ENCODE measurements at regions not wholly inside any gene's neighbourhood (a gene's known extent, or its start where the extent isn't known, plus 50 kb on each side); places are given as distances from the start of the nearest gene placed in this dataset.

DNA sequence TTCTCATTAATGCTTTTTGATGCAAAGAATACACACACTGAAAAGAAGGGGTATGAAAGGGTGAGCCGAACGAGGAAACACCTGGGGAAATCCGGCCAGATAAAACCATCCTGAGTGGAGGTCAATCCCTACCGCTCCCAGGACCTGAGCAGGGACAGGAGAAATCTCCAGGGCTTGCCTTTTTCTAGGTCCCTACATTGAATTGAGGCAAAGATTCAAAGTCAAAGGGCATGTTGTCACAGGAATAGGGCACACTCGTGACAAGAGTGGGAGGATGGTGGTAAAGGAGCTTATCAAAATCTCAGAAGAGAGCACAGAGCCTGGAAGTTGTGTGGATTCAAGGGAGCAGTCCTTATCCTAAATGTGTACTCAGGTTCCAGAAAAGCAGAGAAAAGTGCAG lies 61.2 kb upstream of the ACKR3 start:
- peaks cover 0 to 12% of the 10 kb centered on the region in 2 donors for H3K4me1 ChIP-seq
- peaks cover 0 to 8% of the 10 kb centered on the region in 2 donors for H3K27me3 ChIP-seq
- peak; percentile 18 for DNase-seq (ENCODE audit: low spot score)
- no peak overlapping the region for H3K27ac ChIP-seq
- H3K9me3 ChIP-seq, result no peaks in the 10 kb centered on the region
- H3K4me3 ChIP-seq, result no peak overlapping the region
- no peaks in the 10 kb centered on the region for H3K36me3 ChIP-seq
- TF ChIP-seq, protein P1, sequence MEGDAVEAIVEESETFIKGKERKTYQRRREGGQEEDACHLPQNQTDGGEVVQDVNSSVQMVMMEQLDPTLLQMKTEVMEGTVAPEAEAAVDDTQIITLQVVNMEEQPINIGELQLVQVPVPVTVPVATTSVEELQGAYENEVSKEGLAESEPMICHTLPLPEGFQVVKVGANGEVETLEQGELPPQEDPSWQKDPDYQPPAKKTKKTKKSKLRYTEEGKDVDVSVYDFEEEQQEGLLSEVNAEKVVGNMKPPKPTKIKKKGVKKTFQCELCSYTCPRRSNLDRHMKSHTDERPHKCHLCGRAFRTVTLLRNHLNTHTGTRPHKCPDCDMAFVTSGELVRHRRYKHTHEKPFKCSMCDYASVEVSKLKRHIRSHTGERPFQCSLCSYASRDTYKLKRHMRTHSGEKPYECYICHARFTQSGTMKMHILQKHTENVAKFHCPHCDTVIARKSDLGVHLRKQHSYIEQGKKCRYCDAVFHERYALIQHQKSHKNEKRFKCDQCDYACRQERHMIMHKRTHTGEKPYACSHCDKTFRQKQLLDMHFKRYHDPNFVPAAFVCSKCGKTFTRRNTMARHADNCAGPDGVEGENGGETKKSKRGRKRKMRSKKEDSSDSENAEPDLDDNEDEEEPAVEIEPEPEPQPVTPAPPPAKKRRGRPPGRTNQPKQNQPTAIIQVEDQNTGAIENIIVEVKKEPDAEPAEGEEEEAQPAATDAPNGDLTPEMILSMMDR (IDR thresholded peaks at IDR 0.05), result no peak

- peaks cover 0 to 8% of the 10 kb centered on the region in 2 donors for H3K27me3 ChIP-seq
- no peak for DNase-seq (ENCODE audit: low spot score)
- no peak overlapping the region for H3K27ac ChIP-seq
- H3K4me3 ChIP-seq, result no peak overlapping the region
- no peaks in the 10 kb centered on the region for H3K36me3 ChIP-seq
- TF ChIP-seq, protein P1 (IDR thresholded peaks at IDR 0.05), result no peak
- no peaks in the 10 kb centered on the region for H3K9me3 ChIP-seq
- peaks cover 0 to 12% of the 10 kb centered on the region in 2 donors for H3K4me1 ChIP-seq
Observed at GRCh38 chr2:236510034-236510433, 59.6 kb upstream of the ACKR3 start.

- no peak overlapping the region for H3K4me3 ChIP-seq
- peak; percentile 13 for DNase-seq (ENCODE audit: low spot score)
- peaks cover 0 to 8% of the 10 kb centered on the region in 2 donors for H3K27me3 ChIP-seq
- no peaks in the 10 kb centered on the region for H3K9me3 ChIP-seq
- TF ChIP-seq, protein P1 (IDR thresholded peaks at IDR 0.05), result no peak
- peaks cover 0 to 12% of the 10 kb centered on the region in 2 donors for H3K4me1 ChIP-seq
- no peaks in the 10 kb centered on the region for H3K36me3 ChIP-seq
- H3K27ac ChIP-seq, result no peak overlapping the region
Observed at GRCh38 chr2:236511266-236511665, 58.4 kb upstream of the ACKR3 start.

GRCh38 chr2:236512267-236512666 lies 57.4 kb upstream of the ACKR3 start:
- no peaks in the 10 kb centered on the region for H3K27me3 ChIP-seq

DNA sequence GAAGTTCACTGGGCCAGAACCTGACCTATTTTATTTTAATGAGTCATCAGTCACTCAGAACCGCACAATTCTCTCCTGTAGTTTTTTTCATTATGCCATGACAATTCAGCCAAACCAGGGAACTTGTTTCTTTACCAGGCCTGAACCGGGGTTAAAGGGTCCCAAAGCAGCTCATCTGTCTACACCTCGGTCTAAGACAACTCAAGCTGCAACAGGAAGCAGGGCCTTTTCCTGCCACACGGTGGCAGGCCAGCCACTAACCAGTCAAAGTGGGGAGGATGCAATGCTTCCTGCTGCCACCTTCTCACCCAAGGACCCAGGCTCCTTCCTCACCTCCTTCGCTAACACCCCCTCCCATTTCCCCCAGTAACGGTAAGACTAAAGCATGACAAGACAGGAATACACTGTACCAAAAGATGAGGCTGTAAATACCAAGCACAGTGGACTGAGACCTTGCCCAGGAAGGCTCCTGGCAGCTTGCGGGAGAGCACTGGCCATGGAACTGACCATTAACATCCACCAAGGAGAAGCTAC lies 56.7 kb upstream of the ACKR3 start:
- no peaks in the 10 kb centered on the region for H3K9me3 ChIP-seq
- no peak overlapping the region for H3K4me3 ChIP-seq
- DNase-seq (ENCODE audit: low spot score), result peak; percentile 83
- peaks cover 0 to 8% of the 10 kb centered on the region in 2 donors for H3K4me1 ChIP-seq
- H3K27ac ChIP-seq, result no peak overlapping the region
- no peaks in the 10 kb centered on the region for H3K36me3 ChIP-seq
- no peaks in the 10 kb centered on the region for H3K27me3 ChIP-seq
- TF ChIP-seq, protein P1 (IDR thresholded peaks at IDR 0.05), result peak; percentile 82 to 93

More at GRCh38 chr2:236512267-236512666, 57.4 kb upstream of the ACKR3 start:
- Histone ChIP-seq H3K27ac (no peak overlapping the region), H3K9me3 (no peaks in the 10 kb centered on the region), H3K36me3 (no peaks in the 10 kb centered on the region), H3K4me1 (peaks cover 0 to 8% of the 10 kb centered on the region in 2 donors), H3K4me3 (no peak overlapping the region)
- DNase-seq (ENCODE audit: low spot score), result no peak
- TF ChIP-seq, protein P1 (IDR thresholded peaks at IDR 0.05), result no peak

- H3K9me3 ChIP-seq, result no peaks in the 10 kb centered on the region
- DNase-seq (ENCODE audit: low spot score), result no peak
- TF ChIP-seq, protein P1 (IDR thresholded peaks at IDR 0.05), result no peak
- peaks cover 0 to 8% of the 10 kb centered on the region in 2 donors for H3K4me1 ChIP-seq
- H3K36me3 ChIP-seq, result no peaks in the 10 kb centered on the region
- H3K27me3 ChIP-seq, result no peaks in the 10 kb centered on the region
- no peak overlapping the region for H3K4me3 ChIP-seq
- no peak overlapping the region for H3K27ac ChIP-seq
Observed at GRCh38 chr2:236513956-236514355, 55.7 kb upstream of the ACKR3 start.

All from right atrium auricular region (tissue), 2 donors.